ENCODE measurements at regions not wholly inside any gene's neighbourhood (a gene's known extent, or its start where the extent isn't known, plus 50 kb on each side); places are given as distances from the start of the nearest gene placed in this dataset.

DNA sequence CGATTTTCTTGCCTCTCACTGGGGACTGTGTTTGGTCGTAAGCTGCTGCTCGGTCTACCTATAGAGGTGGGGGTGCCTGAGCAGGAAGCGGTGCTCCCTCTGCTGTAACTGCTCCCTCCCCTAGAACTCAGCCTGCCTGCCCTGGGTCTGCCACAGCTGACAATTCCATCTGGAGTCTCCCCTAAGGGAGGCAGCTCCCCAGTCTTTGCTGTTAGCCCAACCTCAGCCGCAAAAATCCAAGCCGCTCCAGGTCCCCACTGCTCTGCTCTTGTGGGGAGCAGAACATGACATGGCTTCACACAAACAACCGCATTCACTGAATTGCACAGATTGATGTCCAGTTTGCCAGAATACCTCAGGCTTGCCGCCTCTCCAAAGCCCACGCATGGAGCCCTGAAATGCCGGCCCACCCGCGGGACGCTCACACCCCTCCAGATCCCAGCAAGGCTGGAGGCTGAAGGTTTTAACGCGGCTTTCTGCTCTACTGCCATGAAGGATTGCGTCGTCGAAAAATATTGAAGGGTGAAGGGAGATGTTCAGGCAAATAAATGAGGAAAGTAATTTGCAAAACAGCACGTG lies 221.5 kb upstream of the FOXF1 start:
- DNase-seq (ENCODE audit: low spot score): no peak
- in situ Hi-C loops (cut with HindIII; ENCODE audit: low sequenced_read_pairs): no loop called here

DNA sequence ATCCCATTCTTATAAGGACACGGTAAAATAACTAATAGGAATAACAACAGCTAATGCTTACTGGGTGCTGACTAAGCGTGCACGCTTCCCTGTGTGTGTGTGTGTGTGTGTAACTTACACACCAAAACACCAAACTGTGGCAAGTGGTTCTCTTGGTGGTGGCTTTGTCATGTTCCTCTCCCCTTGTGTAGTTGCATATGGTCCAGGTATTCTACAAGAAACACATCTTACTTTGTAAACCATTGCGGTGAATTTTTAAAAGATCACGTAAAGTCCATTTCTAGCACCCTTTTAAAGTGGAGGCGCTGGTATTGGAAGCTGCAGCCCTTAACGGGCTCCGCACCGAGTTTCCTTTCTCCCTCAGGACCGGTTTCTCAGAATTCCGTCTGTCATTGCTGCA lies 221.0 kb upstream of the FOXF1 start:
- in situ Hi-C loops (cut with HindIII; ENCODE audit: low sequenced_read_pairs): no loop called here
- DNase-seq (ENCODE audit: low spot score): no peak

DNA sequence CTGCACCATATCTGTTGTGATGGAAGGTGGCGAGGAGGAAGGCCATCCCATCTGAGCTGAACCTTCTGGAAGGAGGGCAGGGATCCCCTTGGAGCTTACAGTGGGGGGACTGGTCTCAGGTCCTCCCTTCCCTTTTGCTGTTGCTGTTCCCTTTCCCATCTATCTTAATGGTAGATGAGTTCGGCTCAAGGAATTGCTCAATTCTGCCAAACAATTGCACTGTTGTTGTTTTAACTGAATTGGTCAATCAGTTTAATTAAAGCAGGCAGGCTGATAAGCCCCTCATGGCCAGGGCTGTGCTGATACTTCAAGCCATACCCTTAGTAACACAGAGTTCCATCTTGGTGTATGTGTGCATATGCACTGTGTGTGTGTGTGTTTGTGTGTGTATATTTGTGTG lies 220.4 kb upstream of the FOXF1 start:
- DNase-seq (ENCODE audit: low spot score): no peak
- in situ Hi-C loops (cut with HindIII; ENCODE audit: low sequenced_read_pairs): no loop called here

DNA sequence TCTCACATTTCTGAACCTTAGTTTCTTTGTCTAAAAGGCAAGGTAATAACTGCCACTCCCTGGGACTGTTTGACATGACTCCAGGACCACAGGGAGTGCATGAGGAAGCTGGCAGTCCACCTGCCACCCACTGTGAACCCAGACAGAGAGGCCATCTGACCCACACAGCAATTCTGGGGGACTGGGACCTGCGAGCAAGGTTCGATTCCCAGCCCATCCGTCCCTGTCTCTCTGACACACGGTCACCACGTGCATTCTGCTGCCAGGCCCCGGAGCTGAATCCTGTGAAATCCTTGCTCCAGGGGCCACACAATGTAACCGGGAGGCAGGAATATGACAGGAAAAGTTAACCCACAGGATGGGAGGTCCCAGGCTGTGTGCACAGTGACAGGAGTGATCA lies 218.8 kb upstream of the FOXF1 start:
- no peak for DNase-seq (ENCODE audit: low spot score)
- in situ Hi-C loops (cut with HindIII; ENCODE audit: low sequenced_read_pairs): no loop called here

DNA sequence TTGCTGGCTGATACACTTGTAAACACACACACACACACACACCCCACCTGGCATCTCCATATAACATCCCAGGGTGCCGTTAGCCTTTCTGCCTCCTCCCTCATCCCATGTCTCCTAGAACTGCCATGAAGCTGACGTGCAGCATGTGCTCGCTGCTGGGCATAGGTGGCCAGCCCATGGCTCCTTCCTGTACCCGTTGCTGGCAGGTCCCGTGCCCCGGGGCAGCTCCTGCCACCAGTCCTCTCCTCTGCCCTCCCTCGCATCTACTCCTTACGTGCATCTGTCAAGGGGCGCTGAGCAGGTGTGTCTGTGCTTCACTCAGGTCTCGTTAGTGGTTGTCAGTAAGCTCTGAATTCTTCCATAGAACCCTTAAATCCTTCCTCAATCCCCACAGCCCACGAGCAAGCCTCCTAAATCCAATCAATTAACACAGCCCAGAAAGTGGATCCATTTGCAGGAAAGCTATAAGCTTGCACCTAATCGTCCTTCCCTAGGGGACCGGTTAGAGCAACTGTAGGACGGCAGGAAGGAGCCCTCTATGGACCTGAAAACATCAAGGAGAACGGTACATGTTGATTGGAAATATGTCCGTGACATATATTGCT lies 218.1 kb upstream of the FOXF1 start:
- in situ Hi-C loops (cut with HindIII; ENCODE audit: low sequenced_read_pairs): no loop called here
- no peak for DNase-seq (ENCODE audit: low spot score)

DNA sequence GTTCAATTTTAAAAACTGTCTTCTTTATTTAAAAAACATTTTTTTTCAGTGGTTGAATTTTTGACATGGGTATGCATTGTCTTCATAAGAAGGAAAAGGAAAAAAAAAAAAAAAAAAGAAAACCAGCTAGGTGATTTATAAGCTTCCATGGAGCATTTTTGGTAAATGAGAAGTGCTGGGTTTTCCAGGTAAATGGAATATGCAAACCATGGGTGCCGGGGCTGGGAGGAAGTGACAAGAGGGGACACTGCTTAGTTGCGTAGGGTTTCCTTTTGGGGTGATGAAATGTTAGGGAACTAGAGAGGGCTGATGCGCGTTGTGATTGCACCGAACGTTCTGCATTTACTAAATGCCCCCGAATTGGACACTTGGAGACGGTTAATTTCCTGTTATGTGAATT lies 217.4 kb upstream of the FOXF1 start:
- in situ Hi-C loops (cut with HindIII; ENCODE audit: low sequenced_read_pairs): no loop called here
- no peak for DNase-seq (ENCODE audit: low spot score)

DNA sequence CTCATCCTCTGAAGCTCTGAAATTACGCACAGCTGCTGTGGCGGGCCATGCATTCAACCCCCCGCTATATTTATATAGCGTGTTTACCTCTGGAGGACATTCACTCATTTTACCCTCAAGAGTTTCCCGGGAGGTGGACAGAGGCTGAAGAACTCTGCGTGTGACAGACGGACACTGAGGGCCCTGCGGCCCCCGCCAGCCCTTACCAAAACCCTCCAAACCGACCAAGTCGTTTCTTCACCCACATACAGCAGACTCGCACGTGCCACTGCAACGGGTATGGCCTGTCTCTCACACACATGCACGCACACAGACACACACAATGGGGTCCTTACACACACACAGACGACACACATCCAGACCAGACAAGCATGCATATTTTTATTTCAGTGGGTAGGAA lies 216.4 kb upstream of the FOXF1 start:
- no peak for DNase-seq (ENCODE audit: low spot score)
- in situ Hi-C loops (cut with HindIII; ENCODE audit: low sequenced_read_pairs): no loop called here

DNA sequence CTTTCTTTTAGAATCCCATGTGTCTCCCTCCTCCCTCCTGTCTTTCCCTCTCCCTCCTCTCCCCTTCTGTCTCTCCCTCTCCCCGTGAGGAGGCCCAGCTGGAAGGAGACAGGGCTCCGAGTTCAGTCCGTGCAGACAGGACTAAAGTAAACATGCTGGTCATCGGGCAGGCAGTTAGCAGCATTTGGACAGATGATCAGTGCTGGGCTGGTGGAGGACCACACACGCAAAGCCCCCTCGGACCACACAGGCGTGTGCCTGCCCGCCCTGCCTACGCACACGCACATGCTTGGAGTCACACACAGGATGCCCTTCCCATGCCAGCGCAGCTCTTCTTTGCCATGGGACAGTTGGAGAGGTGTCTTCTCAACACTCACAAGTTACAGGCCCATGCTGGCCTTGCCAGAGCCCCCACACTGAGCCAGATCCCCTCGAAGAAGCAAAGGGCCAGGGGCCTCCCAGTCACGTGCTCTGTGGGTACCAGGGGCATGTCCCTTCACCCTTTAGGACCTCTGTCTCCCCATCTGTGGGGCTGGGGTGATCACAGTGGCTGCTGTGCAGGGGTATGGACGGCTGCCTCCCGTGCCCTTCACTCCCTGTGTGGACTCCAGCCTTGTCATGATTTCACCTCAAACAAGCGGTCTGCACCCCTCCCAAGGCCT lies 215.7 kb upstream of the FOXF1 start:
- DNase-seq (ENCODE audit: low spot score): no peak
- in situ Hi-C loops (cut with HindIII; ENCODE audit: low sequenced_read_pairs): no loop called here

DNA sequence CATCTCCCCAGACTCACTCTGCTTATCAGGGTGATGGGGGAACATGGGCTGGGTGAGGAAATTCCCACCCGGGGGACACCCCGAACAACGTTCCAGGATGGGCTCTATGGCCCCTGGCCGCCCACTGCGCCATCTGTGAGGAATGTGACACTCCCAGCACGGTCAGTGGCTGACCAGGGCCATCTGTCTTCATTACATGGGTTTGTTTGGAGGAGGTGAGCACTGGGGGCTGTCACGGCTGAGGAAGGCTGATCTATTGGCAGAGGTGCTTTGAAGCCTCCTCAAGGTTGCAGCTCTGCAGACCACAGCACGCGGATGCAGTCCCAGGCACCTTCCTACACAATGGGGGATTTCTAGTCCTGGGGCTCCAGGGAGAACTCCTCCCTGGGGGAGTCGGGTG lies 214.1 kb upstream of the FOXF1 start:
- in situ Hi-C loops (cut with HindIII; ENCODE audit: low sequenced_read_pairs): no loop called here
- no peak for DNase-seq (ENCODE audit: low spot score)

DNA sequence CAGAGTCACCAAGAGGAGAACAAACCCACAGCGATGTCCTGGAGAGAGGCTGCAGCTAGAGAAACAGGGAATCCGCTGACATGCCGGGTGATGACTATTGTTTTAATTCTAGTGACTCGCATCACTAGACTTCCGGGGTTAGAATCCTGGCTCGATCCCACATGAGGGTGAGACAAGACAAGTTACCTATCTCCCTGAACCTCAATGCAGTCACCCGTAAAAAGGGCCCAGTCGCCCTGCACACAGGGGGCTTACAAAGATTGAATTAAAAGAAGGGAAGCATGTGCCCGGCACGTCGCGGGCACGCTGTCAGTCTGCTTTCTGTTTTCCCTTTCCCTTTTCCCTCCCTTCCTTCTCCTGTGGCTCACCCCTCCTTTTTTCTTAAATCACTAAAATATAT lies 212.9 kb upstream of the FOXF1 start:
- no peak for DNase-seq (ENCODE audit: low spot score)
- in situ Hi-C loops (cut with HindIII; ENCODE audit: low sequenced_read_pairs): no loop called here

DNA sequence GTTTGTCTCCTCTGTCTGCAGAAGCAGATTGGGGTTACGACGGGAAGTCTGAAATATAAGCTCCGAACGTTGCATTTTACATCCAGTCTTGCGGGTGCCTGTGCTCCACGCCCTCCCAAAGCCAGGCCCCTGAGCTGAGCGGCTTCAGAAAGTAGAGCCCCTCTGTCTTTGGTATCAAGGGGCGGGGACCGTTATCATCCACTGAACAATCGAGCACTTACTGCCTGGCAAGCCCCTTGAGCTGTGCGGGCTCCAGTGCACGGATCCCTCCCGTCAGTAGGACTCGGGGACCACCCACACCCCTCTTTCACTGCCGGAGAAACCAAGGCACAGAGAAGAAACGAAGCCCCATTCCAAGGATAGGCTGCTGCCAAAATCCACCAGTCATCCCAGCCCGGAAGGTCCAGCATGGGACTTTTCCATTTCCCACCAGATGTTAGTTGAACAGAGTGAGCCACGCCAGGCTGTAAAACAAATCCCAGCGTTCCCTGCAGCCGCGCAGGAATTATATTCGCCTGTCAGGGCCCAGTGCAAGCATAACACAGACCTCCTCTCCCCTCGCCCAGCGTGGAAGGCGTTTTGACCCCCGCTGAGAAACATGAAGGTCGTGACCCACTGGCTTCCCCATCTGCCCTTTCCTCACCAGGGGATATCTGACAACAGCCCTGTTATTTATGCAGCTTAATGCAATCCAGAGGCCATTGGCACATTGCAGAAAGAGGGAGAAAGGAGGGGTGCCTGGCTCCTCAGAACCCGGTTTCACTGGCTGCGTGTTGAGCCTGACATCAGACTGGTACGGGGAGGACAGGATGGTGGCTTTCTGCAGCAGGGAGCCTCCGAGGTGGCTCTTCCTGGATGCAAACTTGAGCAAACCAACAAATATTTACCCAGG lies 212.2 kb upstream of the FOXF1 start:
- in situ Hi-C loops (cut with HindIII; ENCODE audit: low sequenced_read_pairs): no loop called here
- DNase-seq (ENCODE audit: low spot score): no peak

DNA sequence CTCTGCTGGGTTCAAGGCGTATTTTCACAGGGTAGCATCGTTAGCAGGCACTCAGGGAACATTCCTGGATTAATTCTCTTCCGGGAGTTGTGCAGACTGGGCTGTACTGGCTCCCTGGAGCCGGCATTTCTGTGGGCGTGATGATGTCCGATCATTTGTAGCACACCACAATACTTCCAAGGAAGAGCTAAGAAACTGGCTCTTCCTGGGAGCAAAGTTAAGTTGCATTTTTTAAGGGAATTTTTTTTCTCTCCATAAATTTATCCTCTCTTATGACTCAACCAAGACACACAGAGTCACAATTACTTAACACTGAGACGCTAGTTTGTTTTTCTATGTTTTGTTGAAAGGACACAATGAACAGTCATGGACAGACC lies 211.6 kb upstream of the FOXF1 start:
- in situ Hi-C loops (cut with HindIII; ENCODE audit: low sequenced_read_pairs): no loop called here
- DNase-seq (ENCODE audit: low spot score): no peak

DNA sequence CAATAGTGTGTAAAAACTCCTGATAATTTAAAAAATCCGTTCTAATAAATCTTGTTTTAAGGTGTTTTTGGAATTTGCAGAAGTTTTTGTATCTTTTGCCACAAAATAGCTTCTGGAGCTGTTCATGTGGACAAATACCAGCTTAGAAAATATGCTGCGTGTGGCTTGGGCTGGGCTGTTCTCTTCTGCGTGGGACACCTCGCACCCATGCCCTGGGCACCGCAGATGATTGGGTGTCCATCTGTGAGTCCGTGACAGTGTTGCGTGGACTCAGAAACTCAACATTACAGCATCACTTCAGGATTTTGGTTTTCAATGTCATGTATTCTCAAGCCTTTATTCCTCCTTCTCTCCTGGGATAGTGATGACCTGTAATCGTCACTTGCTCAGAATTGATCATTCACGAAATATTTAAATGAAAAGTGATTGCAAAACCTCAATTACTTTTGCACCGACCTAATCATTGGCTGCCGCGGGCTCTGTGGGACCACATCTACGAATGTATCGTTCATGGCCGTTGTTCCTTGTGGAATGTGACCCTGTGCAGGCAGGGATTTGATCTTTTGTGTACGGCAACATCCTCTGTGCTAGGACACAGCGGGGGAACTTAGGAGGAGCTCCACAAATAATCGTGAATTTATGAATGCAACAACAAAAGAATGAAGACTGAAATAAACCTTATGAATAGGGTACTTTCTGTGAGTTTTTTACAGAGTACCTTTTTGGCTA lies 210.3 kb upstream of the FOXF1 start:
- no peak for DNase-seq (ENCODE audit: low spot score)
- in situ Hi-C loops (cut with HindIII; ENCODE audit: low sequenced_read_pairs): no loop called here

DNA sequence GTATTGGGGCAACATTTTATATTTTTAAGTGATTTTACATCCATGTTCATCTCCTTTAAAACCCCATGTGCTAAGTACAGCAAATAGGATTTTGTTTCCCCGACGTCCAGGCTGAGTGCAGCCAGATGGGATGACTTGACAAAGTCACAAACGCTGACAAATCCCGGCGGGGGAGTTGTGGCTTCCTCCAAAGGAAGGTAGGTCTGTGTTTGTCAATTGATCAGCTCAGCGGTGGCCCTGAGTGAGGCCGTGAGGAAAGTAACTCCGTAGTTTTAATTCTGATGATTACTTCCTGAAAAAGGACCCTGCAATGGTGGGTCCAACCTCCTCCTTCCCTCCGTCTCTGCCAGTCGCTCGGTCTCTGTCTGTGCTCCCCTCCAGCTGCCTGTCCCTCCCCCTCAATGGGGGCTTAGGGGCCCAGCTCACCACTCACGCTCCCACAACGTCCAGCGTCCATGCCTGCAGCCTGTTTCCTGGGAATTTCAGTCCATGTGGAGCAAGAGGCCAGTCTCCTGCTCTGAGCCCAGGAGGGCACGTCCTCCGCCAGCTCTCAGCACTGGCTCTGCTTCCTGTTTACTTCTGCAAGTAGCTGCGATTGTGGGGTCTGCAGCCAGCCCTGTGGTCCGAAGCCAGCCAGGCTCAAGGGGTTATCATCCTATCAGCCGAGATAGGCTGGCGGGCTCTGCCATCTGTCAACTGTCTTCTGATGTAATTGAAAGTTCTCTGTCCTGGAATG lies 209.4 kb upstream of the FOXF1 start:
- DNase-seq (ENCODE audit: low spot score): no peak
- in situ Hi-C loops (cut with HindIII; ENCODE audit: low sequenced_read_pairs): no loop called here

DNA sequence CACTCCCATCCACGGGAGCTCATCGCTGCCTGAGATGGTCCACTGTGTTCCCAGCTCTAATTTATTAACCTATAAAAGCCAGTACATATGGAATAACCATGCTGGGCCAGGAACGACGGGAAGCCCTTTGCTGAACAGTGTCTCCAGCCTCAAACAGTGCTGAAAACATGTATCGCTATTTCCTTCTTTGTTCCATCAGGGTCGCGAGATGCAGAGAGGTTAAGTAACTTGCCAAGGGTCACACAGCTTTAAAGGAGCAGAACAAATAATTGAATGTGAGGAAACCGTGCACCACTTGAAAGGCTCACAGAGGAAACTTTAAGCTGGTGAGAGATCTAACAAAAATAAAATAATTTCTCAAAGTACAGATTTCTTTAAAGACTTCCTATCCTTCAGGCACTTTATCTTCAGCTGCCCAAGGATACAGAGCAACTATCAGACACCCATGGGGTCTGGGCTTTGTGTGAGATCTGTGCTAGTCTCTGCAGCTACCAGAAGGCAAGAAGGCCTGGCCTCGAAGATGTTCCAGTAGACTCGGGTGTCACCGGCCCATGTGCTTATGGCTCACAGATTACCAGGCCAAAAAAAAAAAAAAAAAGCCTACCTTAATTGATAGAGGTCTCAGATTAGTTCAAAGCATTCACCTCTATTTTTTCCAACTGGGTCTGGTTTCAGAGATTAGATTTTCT lies 207.8 kb upstream of the FOXF1 start:
- in situ Hi-C loops (cut with HindIII; ENCODE audit: low sequenced_read_pairs): no loop called here

DNA sequence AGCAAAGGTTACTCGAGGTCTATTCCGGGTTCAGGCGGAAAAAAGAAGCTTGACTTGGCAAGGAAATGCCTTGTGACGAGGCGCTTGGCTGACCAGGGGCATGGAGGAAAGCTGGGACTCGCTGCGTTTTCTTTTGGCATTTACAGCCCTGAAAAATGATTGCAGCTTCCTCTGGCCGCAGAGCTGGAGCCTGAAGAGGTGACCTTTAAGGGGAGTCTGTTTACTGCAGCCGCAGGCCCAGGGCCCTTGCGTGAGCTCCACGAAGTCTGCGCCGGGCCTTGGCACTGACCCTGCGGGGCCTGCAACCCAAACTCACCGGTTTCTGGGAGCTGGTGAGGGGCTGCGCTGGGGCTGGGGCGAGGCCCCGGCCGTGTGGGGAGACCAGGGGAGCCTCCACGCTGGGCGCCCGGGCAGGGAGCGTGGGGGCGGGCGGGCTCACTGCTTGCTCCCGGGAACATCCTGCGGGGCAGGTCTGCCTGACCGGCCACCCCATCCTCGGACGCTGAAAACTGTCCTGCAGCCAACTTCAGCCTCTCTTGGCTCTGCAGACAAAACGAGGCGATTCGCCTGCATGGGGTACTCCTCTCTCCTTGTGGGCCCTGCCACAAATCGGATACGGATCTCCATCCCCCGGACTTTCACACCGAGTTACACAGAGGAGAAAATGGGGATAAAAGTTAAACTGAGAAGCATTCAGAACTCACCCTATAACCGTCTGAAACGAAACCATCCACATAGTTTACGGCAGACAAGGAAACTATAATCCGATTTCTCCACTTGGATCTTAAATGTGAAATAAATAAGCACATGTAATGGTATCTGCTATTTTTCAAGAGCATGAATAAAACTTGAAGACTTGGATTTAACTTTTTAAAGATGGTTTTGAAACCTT lies 206.3 kb upstream of the FOXF1 start:
- DNase-seq (ENCODE audit: low spot score): no peak
- in situ Hi-C loops (cut with HindIII; ENCODE audit: low sequenced_read_pairs): no loop called here

More for the DNA sequence above, 207.8 kb upstream of the FOXF1 start:
- no peak for DNase-seq (ENCODE audit: low spot score)

DNA sequence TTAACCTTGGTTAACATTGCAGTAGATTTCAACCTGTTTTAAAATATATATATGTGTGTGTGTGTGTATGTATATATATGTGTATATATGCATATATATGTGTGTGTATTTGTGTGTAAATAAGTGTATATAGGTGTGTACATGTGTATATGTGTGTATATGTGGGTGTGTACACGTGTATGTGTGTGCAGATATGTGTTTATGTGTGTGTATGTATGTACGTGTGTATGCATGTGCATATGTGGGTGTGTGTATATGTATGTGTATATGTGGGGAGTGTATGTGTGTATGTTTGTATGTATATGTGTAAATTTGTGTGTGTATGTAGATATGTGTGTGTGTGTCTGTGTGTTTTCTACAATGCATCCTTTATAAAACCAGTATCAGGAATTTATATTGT lies 205.5 kb upstream of the FOXF1 start:
- in situ Hi-C loops (cut with HindIII; ENCODE audit: low sequenced_read_pairs): no loop called here
- no peak for DNase-seq (ENCODE audit: low spot score)
